Motor neuron (in vitro differentiated cells): ENCODE measurements at regions not wholly inside any gene's neighbourhood (a gene's known extent, or its start where the extent isn't known, plus 50 kb on each side); places are given as distances from the start of the nearest gene placed in this dataset.

ENCODE experiments used
- ATAC-seq, 8 experiments: fragments of 200-7000 bp; cut with Tn5 transposase; replicated peaks in 6 of 8; 2 replicates each; pipeline ENCODE4 v1.8.0; 2021; ENCODE audit warnings: mild to moderate bottlenecking in 8 of 8, moderate library complexity in 8 of 8
- H3K27ac ChIP-seq, 2 donors: fragments of 250-450 bp; sonication (Bioruptor Pico); 2 replicates each; pipeline ENCODE4 v1.9.0; 2021; ENCODE audit warnings: antibody characterized with exemption in 2 of 2, mild to moderate bottlenecking in 2 of 2, moderate library complexity in 1 of 2
- H3K4me1 ChIP-seq, 2 donors: fragments of 250-450 bp; sonication (Bioruptor Pico); replicated peaks in 1 of 2; 2 replicates each; pipeline ENCODE4 v1.6.1; 2021; ENCODE audit warnings: antibody characterized with exemption in 2 of 2, mild to moderate bottlenecking in 2 of 2, moderate library complexity in 1 of 2
- H3K4me3 ChIP-seq, 5 donors: fragments of 250-450 bp; sonication (Bioruptor Pico); 2 replicates each; pipeline ENCODE4 v1.9.0; 2021; ENCODE audit warnings: antibody characterized with exemption in 5 of 5, mild to moderate bottlenecking in 5 of 5, moderate library complexity in 4 of 5
- WGBS, 10 experiments: fragments of 450-650 bp; shearing (Covaris generic); methylation state at CpG; one replicate each; pipeline ENCODE4 v1.0.0; 2022; 5-methylcytosine and 5-hydroxymethylcytosine counted together
- in situ Hi-C, 9 experiments: fragments of 400-800 bp; cut with MboI; loops; one replicate each; pipeline ENCODE4 v1.15.0; 2021; ENCODE audit warnings: low sequenced_read_pairs in 9 of 9, low pct_unique_long_range_greater_than_20kb in 2 of 9; ENCODE audit not compliant: unreplicated experiment in 9 of 9

DNA sequence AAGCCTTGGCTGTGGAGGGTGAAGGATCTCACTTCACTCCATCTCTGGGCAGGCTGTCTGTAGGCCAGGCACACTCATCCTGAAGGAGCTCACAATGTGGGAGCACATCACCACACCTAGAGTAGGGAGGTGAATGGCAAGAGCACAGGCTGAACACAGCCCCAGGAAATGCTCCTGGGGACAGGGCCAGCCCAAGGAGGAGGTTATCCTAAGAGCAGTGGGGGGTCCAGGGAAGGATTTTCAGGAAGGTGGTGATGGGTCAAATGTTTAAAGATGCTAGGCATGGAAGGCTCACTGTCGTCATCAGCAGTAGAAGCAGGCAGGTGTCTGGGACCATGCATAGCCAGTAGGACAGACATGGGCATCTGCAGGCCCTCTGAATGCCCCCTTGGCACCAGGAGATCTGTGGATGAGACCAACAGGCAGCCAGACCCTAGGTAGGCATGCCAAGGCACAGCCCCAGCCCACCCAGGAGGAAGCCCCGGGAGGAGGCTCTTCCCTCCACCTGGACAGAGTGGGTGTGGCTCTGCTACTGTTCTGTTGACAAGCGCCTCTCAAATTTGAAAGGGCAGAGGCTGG is 91.7 kb upstream of the RAB6C start:
- Histone ChIP-seq H3K4me3 (no peak overlapping the region), H3K4me1 (peaks cover 0 to 6% of the 10 kb centered on the region in 2 donors), H3K27ac (no peak overlapping the region)
- no peak for ATAC-seq
- WGBS, 10 experiments: 40 to 100% (median 84%) methylated on average over 1 to 2 of the region's 3 CpGs; no CpG with 5 or more reads in 6 of the 10 experiments
- in situ Hi-C loops: no loop called here

- 0 to 79% (median 48%) methylated on average over 1 to 3 of the region's 4 CpGs; no CpG with 5 or more reads in 2 of the 10 experiments for WGBS, 10 experiments
- ATAC-seq: no peak
- Histone ChIP-seq H3K4me3 (no peak overlapping the region), H3K27ac (no peak overlapping the region), H3K4me1 (peaks cover 0 to 6% of the 10 kb centered on the region in 2 donors)
- in situ Hi-C loops: no loop called here
Observed at GRCh38 chr2:129888461-129888860, 91.0 kb upstream of the RAB6C start.

DNA sequence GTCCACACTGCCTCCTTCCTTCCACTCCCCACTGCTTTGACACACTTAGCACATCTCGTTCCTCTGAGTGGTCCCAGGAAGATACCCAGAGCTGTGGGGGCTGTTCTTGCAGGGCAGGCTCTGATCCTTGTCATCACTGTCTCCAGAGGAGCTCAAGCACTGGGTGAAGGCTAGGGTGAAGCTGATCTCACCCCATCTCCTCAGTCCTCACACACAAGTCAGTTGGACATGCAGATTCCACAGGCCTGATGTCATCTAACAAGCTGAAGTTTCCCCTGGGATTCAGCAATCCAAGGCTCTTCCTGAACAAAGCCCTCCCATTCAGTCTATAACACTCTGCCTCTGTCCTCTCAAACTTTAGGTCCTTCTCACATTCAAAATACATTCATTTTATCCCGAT is 90.6 kb upstream of the RAB6C start:
- peak in 7 of 8 experiments; percentile 35 to 90 (median 80) for ATAC-seq
- no peak overlapping the region for H3K27ac ChIP-seq
- no peak overlapping the region for H3K4me3 ChIP-seq
- H3K4me1 ChIP-seq: peaks cover 0 to 6% of the 10 kb centered on the region in 2 donors
- 29 to 100% (median 83%) methylated on average over 1 to 2 of the region's 2 CpGs; no CpG with 5 or more reads in 5 of the 10 experiments for WGBS, 10 experiments
- in situ Hi-C loops: no loop called here

- Histone ChIP-seq H3K27ac (no peak overlapping the region), H3K4me3 (no peak overlapping the region), H3K4me1 (peaks cover 0 to 6% of the 10 kb centered on the region in 2 donors)
- 10 to 100% (median 100%) methylated on average over 1 to 4 of the region's 14 CpGs; no CpG with 5 or more reads in 3 of the 10 experiments for WGBS, 10 experiments
- peak in 1 of 8 experiments; percentile 36 for ATAC-seq
- in situ Hi-C loops: no loop called here
Observed at GRCh38 chr2:129891341-129892320, 87.8 kb upstream of the RAB6C start.

DNA sequence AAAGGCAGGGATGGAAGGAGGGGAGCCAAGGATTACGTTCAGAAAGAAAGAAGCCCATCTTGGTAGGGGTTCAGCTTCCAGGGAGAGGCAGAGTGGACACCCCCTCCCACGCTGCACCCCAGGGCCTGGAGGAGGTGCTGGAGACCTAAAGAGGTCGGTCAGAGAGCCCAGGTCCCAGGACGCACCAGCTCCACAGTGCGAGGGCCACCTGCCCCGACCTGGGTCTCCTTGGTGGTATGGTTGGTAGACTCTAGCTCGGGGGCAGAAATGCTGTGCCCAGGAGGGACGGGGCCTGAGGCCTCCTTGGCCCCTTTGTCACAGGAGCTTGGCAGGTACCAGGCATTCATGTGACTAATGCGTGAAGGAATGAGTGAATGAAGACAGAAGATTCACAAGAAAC is 87.1 kb upstream of the RAB6C start:
- no peak for ATAC-seq
- Histone ChIP-seq H3K4me1 (peaks cover 0 to 6% of the 10 kb centered on the region in 2 donors), H3K27ac (no peak overlapping the region), H3K4me3 (no peak overlapping the region)
- 46 to 80% (median 80%) methylated on average over 1 to 2 of the region's 9 CpGs; no CpG with 5 or more reads in 7 of the 10 experiments for WGBS, 10 experiments
- in situ Hi-C loops: no loop called here

- no peak overlapping the region for H3K27ac ChIP-seq
- H3K4me1 ChIP-seq: peaks cover 0 to 6% of the 10 kb centered on the region in 2 donors
- WGBS, 10 experiments: 20 to 100% (median 76%) methylated on average over 1 to 5 of the region's 6 CpGs; no CpG with 5 or more reads in 4 of the 10 experiments
- no peak overlapping the region for H3K4me3 ChIP-seq
- ATAC-seq: no peak
- in situ Hi-C loops: no loop called here
Observed at GRCh38 chr2:129892773-129893172, 86.7 kb upstream of the RAB6C start.

DNA sequence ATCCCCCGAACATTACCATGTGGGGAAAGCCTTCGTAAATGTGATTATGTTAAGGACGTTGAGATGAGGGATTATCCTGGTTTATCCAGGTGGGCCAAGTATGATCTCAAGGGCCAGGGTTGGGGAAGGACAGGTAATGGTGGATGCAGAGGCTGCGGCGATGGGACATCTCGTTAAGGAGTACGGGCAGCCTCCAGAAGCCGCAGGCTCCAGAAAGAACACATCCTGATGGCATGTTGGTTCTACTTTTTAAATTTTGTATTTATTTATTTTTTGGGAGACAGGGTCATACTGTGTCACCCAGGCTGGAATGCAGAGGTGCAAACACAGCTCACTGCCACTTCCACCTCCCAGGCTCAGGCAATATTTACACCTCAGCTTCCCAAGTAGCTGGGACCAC is 86.2 kb upstream of the RAB6C start:
- in situ Hi-C loops: no loop called here
- Histone ChIP-seq H3K4me3 (no peak overlapping the region), H3K27ac (no peak overlapping the region), H3K4me1 (peaks cover 0 to 6% of the 10 kb centered on the region in 2 donors)
- WGBS, 10 experiments: 40 to 100% (median 80%) methylated on average over 1 to 8 of the region's 8 CpGs; no CpG with 5 or more reads in 1 of the 10 experiments
- no peak for ATAC-seq

- no peak for ATAC-seq
- H3K4me3 ChIP-seq: no peak overlapping the region
- H3K4me1 ChIP-seq: no peaks in the 10 kb centered on the region
- 20 to 100% (median 71%) methylated on average over 1 to 5 of the region's 8 CpGs; no CpG with 5 or more reads in 5 of the 10 experiments for WGBS, 10 experiments
- H3K27ac ChIP-seq: no peak overlapping the region
- in situ Hi-C loops: no loop called here
Observed at GRCh38 chr2:129894616-129895015, 84.8 kb upstream of the RAB6C start.

DNA sequence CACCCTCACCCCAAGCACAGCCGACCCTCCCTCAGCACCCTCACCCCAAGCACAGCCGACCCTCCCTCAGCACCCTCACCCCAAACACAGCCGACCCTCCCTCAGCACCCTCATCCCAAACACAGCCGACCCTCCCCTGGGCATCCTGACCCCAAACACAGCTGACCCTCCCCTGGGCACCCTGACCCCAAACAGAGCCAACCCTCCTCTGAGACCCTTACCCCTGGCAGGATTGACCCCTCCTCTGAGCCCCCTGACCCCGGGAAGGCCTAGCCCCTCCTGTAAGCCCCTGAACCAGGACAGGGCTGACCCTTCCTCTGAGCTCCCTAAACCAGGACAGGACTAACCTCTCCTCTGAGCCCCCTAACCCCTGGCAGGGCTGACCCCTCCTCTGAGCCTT is 84.4 kb upstream of the RAB6C start:
- in situ Hi-C loops: no loop called here
- Histone ChIP-seq H3K4me1 (no peaks in the 10 kb centered on the region), H3K27ac (no peak overlapping the region), H3K4me3 (no peak overlapping the region)
- no CpG with 5 or more reads among the region's 5 CpGs for WGBS, 10 experiments
- no peak for ATAC-seq

- in situ Hi-C loops: no loop called here
- Histone ChIP-seq H3K27ac (no peak overlapping the region), H3K4me3 (no peak overlapping the region), H3K4me1 (no peaks in the 10 kb centered on the region)
- 80 to 89% methylated on average over 1 to 2 of the region's 2 CpGs; no CpG with 5 or more reads in 8 of the 10 experiments for WGBS, 10 experiments
- ATAC-seq: no peak
Observed at GRCh38 chr2:129895526-129896082, 83.9 kb upstream of the RAB6C start.

DNA sequence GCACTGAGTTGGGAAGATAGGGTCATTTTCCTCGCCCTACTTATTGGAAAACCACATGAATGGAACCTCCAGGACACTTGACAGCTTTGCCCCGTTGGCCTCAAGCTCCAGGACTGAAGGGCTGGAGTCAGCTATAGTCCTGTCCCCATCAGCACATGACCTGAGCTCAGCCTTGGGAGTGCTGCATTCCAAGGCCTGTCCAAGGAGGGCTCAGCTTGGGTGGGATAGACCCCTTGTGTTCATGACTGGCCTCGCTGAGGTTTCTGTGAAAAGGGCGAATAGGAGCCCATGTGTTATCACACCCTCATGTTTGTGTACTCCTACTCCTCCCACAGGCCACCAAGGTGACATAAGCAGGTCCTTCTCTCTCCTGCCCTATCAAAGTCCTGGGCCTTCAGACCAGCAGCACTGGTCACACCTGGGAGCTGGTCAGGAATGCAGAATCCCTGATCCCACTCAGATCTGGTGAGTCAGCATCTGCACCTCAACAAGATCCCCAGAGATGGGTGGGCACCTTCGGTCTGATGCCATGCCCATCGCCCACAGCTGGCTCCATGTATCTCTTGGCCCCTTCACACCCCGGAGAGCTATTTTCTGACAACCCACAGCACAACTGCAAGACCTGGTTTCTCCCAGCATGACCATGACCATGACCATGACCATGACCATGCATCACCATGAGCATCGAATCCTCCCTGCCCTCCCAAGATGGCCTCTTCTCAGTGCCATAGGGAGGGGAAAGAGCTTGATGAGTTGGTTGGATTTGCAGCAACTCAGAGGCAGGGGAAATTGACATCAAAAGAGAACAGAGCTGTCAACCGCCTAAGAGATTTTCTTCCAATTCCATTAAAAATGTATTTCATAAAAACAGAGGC is 83.0 kb upstream of the RAB6C start:
- 45 to 100% (median 69%) methylated on average over 1 to 6 of the region's 9 CpGs; no CpG with 5 or more reads in 3 of the 10 experiments for WGBS, 10 experiments
- H3K4me1 ChIP-seq: no peaks in the 10 kb centered on the region
- no peak overlapping the region for H3K27ac ChIP-seq
- in situ Hi-C loops: no loop called here
- ATAC-seq: no peak
- H3K4me3 ChIP-seq: no peak overlapping the region

DNA sequence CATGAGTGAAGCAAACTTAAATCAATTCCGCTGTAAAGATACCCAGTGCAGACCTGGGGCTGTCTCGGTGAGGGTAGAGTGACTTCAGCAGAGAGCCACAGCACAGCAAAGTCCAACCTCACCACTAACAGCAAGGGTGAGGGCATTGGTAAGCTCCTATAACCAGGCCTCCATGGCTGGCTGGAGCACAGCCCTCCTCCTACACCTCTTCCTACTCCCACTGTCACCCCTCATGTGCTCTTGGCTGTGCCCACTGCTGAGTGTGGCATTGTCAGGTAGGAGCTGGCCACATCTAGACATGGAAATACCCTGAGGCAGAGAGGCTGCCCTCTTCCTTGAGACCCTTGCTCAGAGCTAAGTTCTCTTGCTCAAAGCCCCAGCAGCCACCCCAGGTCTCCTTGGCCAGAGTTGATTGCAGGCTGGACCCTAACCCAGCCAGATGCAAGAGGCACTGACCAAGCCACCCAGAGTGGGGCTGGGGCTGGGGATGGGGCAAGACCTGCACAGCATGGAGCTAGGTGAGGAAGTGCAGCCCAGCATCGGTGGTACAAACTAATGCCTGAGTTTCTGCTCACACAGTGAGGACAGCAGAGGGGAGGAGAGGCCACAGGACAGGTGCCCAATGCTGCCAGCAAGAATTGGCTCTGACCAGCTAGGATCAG is 77.6 kb upstream of the RAB6C start:
- no peak for ATAC-seq
- 42 to 71% (median 50%) methylated on average over 1 to 2 of the region's 3 CpGs; no CpG with 5 or more reads in 7 of the 10 experiments for WGBS, 10 experiments
- H3K27ac ChIP-seq: no peak overlapping the region
- no peak overlapping the region for H3K4me3 ChIP-seq
- in situ Hi-C loops: loop anchor here in 1 of 9 experiments (25.0 kb wide), 1 partner anchor 1590 kb away; the partner anchor contains the start of gene HS6ST1
- peaks cover 5 to 7% of the 10 kb centered on the region in 2 donors for H3K4me1 ChIP-seq
